ENCODE measurements at regions not wholly inside any gene's neighbourhood (a gene's known extent, or its start where the extent isn't known, plus 50 kb on each side); places are given as distances from the start of the nearest gene placed in this dataset.

- no peak overlapping the region for H3K4me2 ChIP-seq (ENCODE audit: insufficient read depth, low read length)
- no peaks in the 10 kb centered on the region for H3K36me3 ChIP-seq (ENCODE audit: insufficient read depth, low read length)
Measured at GRCh38 chr2:11955884-11956291, 209.5 kb downstream of the LPIN1 start.

GRCh38 chr2:11962707-11963328, 216.4 kb downstream of the LPIN1 start:
- Histone ChIP-seq H3K4me2 (ENCODE audit: insufficient read depth, low read length) (no peak overlapping the region), H4K20me1 (ENCODE audit: insufficient read depth, low read length) (no peaks in the 10 kb centered on the region), H3K4me3 (ENCODE audit: low read depth in 1 of 2, low read length in 2 of 2) (no peak overlapping the region), H3K27me3 (ENCODE audit: insufficient read depth, low read length, poor library complexity) (no peaks in the 10 kb centered on the region), H2AFZ (ENCODE audit: low read depth, low read length) (no peak overlapping the region), H3K9ac (ENCODE audit: low read depth, low read length) (no peak overlapping the region), H3K9me3 (ENCODE audit: insufficient read depth, low read length, severe bottlenecking) (no peaks in the 10 kb centered on the region), H3K79me2 (ENCODE audit: insufficient read depth, low read length) (no peaks in the 10 kb centered on the region), H3K27ac (ENCODE audit: low read length) (no peak overlapping the region), H3K36me3 (ENCODE audit: insufficient read depth, low read length) (no peaks in the 10 kb centered on the region), H3K4me1 (ENCODE audit: insufficient read depth, low read length) (no peaks in the 10 kb centered on the region)
- TF ChIP-seq EZH2 (IDR thresholded peaks at IDR 0.05; ENCODE audit: borderline replicate concordance, low read depth, low read length, severe bottlenecking) (no peak), CTCF (IDR thresholded peaks at IDR 0.05; ENCODE audit: borderline replicate concordance, extremely low read depth, low read length, poor library complexity, severe bottlenecking) (no peak)
- DNase-seq (no peak), ATAC-seq (ENCODE audit: insufficient read depth, low read depth) (no peak)

More at GRCh38 chr2:11955884-11956291, 209.5 kb downstream of the LPIN1 start:
- Histone ChIP-seq H3K9ac (ENCODE audit: low read depth, low read length) (no peak overlapping the region), H3K27me3 (ENCODE audit: insufficient read depth, low read length, poor library complexity) (no peaks in the 10 kb centered on the region), H3K79me2 (ENCODE audit: insufficient read depth, low read length) (no peaks in the 10 kb centered on the region), H2AFZ (ENCODE audit: low read depth, low read length) (no peak overlapping the region), H3K4me1 (ENCODE audit: insufficient read depth, low read length) (no peaks in the 10 kb centered on the region), H3K9me3 (ENCODE audit: insufficient read depth, low read length, severe bottlenecking) (no peaks in the 10 kb centered on the region), H4K20me1 (ENCODE audit: insufficient read depth, low read length) (no peaks in the 10 kb centered on the region), H3K4me3 (ENCODE audit: low read depth in 1 of 2, low read length in 2 of 2) (no peak overlapping the region), H3K27ac (ENCODE audit: low read length) (no peak overlapping the region)
- TF ChIP-seq CTCF (IDR thresholded peaks at IDR 0.05; ENCODE audit: borderline replicate concordance, extremely low read depth, low read length, poor library complexity, severe bottlenecking): no peak
- no peak for TF ChIP-seq EZH2 (IDR thresholded peaks at IDR 0.05; ENCODE audit: borderline replicate concordance, low read depth, low read length, severe bottlenecking)
- ATAC-seq (ENCODE audit: insufficient read depth, low read depth) (no peak), DNase-seq (no peak)

GRCh38 chr2:11963966-11964365, 217.5 kb downstream of the LPIN1 start:
- TF ChIP-seq CTCF (IDR thresholded peaks at IDR 0.05; ENCODE audit: borderline replicate concordance, extremely low read depth, low read length, poor library complexity, severe bottlenecking) (no peak), EZH2 (IDR thresholded peaks at IDR 0.05; ENCODE audit: borderline replicate concordance, low read depth, low read length, severe bottlenecking) (no peak)
- H4K20me1 ChIP-seq (ENCODE audit: insufficient read depth, low read length): no peaks in the 10 kb centered on the region
- H3K79me2 ChIP-seq (ENCODE audit: insufficient read depth, low read length): no peaks in the 10 kb centered on the region
- H3K36me3 ChIP-seq (ENCODE audit: insufficient read depth, low read length): no peaks in the 10 kb centered on the region
- H3K4me3 ChIP-seq (ENCODE audit: low read depth in 1 of 2, low read length in 2 of 2): no peak overlapping the region
- no peaks in the 10 kb centered on the region for H3K9me3 ChIP-seq (ENCODE audit: insufficient read depth, low read length, severe bottlenecking)
- H3K4me2 ChIP-seq (ENCODE audit: insufficient read depth, low read length): no peak overlapping the region
- ATAC-seq (ENCODE audit: insufficient read depth, low read depth): no peak
- H3K27ac ChIP-seq (ENCODE audit: low read length): no peak overlapping the region
- no peak for DNase-seq
- no peaks in the 10 kb centered on the region for H3K27me3 ChIP-seq (ENCODE audit: insufficient read depth, low read length, poor library complexity)
- H2AFZ ChIP-seq (ENCODE audit: low read depth, low read length): no peak overlapping the region
- no peak overlapping the region for H3K9ac ChIP-seq (ENCODE audit: low read depth, low read length)
- H3K4me1 ChIP-seq (ENCODE audit: insufficient read depth, low read length): no peaks in the 10 kb centered on the region
